ENCODE measurements at regions not wholly inside any gene's neighbourhood (a gene's known extent, or its start where the extent isn't known, plus 50 kb on each side); places are given as distances from the start of the nearest gene placed in this dataset.

DNA sequence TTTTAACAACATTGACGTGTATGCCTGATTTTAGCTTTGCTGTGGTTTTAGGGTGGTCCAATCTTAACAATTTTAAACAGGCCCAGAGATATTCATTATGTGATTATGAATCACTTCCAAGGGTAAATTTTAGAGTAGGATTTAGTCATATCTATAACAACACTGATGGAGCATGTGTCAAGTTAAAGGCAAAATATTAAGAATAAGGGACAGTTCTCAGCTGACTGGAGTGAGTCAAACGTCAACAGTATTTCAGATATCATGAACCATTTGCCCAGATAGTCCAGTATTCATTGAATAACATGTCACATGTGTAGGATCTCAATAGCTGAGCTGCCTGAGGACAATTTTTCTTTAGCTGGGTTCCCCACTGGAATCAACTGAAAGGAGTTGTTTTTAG is 61.3 kb upstream of the VCX2 start:
- no peak for DNase-seq

DNA sequence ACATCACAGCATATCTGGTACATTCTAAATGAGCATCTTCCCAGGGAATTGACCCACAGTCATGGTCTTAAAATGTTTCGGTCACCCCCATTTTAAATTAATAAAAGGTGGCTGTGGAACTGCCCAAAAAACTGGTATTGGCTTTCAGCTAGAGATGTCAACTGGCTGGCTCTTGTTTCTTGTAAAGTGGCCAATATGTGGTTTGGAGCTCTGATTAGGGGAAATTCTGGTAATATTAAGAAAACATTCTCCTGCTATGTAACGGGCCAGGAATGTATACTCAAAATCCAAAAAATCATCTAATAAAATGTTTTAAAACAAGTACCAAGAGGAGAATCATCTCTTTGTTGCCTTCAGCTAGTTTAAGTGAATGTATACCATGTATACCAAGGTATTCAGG is 62.0 kb upstream of the VCX2 start:
- no peak for DNase-seq

DNA sequence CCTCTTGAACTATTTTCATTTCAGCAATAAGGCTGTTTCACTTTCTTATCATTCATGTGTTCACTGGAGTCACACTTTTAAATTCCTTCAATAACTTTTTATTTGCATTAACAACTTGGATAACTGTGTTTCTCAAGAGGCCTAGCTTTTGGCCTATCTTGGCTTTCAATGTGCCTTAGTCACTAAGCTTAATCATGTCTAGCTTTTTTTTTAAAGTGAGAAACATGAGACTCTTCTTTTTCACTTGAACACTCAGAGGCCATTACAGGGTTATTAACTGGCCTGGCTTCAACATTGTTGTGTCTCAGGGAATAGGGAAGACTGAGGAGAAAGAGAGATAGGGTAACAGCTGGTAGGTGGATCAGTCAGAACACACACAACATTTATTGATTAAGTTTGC is 64.0 kb upstream of the VCX2 start:
- DNase-seq, result no peak

DNA sequence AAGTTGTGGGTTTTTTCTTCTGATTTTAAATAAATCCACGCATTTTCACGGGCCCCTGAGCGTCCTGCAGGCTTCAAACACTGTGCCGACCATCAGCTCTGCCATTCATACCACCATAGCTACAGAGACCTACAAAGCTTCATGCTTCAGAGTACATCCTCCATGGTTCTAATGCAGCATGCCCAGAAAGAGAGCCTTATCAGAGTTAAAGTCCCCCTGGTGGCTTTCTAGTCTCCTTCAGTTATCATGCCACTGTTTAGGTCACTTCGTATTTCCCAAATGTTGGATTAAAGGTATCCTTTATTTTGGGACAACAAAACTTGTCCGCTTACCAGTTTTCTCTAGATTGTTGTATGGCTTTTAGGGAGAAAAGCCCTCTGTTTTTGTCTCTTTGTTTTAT is 66.7 kb upstream of the VCX2 start:
- DNase-seq, result no peak

DNA sequence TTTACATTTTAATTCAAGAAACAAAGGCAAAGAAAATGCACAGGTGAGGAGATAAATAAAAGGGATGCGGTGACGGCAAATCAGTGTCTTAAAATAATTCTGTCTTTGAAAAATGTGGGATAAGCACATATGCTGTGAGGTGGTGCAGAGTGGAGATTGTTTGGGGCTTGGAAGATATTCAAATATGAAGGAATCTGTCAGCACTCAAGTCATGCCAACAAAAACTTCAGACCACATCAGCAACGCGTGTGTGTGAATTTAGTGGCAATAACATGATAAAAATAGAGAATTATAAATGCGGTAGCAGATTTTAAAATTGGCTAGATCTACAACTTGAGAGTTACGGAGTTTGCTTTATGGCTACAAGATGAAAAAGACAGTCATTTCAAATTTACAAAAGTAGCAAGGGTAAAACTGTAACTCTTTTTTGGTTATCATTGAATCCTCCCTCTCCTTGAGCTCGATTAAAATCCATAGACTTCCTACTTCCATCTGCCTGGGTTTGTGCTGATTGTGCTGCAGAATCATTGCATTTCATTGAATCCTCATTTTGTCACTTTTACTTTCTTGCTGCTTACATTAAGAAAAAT is 71.5 kb upstream of the VCX2 start:
- no peak for DNase-seq

DNA sequence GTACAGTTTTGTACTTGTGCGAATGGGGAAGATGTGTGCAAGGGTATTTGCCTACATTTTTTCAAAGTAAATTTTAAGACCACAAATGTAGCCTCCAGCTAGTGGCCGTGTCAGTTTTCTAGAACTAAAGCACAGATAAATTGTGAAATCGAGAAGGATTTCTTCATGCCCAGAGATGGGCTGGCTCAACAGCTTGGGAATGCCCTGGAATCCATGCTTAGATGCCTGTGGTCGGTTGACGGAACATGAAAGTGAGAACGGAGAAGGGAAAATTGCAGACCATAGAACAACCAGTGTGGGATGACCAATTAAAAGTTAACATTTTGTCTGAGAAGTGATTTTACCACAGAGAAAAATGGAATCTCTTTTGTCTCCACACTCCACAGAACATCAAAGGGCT is 73.2 kb upstream of the VCX2 start:
- DNase-seq, result no peak

DNA sequence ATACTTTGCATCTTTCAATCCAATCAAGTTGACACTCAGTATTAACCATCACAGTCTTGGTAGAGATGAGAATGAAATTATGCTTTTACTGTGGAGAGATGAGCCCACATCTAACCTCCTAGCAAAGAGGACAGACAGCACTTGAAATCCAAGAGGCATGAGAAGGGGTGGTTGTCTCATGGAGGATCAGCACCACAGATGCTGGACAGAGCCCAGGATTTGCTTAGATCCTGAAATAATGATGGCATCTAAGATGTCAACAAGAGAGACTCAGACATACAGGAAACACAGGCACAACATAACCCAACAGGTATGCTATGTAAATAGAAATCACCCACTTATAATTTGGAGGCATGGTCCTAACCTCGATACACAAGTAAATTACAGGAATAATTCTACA is 74.3 kb upstream of the VCX2 start:
- peak; percentile 15 for DNase-seq

DNA sequence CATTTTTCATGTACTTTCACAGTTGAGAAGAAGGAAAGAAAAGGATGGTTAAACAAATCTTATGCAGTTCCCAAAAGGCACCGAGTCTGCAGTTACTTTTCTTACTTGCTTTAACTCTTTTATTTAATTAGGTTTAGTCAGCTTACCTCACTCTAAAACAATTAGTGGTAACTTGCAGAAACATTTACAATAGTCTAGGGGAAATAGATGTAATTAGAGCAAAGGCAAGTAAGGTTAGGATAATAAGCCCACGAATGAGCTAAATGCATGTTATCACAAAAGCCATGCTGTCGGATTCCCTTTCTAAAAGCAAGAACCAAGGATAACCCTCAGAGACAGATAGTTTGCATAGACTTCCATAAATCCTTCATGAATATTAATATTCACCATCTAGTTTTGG is 82.0 kb upstream of the VCX2 start:
- DNase-seq, result no peak

DNA sequence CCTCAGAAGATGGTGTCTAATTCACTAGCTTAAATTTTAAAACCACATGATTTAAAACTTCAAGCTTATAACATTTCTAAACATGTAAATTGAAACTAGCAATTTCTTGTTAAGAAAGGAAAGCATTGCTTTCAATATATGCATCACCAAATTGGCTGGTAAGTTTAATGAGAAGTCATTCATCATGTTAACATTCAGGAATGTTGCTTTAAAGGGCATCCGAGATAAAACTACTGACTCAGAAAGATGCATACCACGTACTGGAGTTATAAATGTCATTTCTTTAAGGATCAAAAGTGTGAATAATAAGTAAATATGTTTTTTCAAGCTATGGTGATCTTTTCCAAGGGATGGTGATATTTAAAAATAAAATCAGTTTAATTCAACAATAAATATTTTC is 83.3 kb upstream of the VCX2 start:
- no peak for DNase-seq

DNA sequence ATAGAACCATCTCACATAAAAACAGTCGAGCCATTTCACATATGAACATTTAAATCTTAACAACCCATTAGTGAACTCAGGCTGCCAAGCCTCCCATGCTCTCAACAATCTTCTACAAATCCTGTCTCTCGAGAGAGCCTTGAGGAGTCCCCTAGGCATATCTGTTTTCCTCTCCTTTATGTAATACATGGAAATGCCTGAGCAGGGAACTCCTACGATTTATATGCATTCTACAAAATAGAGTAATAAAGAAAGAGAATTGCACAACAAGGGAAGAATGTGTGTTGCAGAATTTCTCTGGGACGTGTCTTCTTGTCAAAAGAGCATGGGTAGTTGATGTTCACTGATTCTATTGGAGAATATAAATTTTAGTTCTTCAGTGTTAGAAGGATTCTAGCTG is 101.8 kb upstream of the VCX2 start:
- no peak for DNase-seq

DNA sequence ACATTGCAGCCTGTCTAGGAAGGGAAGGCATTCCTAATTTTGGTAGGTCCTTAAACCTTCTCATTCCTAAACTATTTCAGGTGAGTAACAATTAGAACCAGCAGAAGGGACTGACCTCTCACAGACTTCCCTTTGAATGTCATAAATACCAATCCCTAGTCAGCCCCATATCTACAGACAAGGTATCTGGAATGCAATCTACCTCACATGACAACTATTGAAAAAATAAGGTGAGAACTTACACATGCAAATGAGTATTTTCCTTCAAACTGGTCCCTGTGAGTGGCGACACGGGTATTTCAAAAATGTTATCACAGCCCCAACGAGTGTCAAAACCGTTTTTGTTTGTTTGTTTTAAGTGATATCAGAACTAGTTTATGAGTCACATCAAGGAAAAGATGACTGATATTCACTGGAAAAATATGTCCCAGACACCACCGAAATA is 102.4 kb upstream of the VCX2 start:
- no peak for DNase-seq

DNA sequence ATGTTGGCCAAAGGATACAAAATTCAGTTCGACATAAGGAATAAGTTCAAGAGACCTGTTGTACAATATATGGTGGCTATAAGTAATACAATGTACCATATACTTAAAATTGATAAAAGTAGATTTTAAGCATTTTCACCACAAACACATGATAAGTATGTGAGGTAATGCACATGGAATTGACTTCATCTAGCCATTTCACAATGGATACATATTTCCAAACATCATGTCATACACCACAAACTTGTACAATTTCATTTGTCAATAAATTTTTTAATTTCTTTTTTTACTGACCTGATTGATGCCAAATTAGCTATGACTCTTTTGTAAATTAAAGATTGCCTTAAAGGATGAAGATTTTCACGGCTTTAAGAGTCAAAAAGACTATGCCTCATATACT is 103.1 kb upstream of the VCX2 start:
- DNase-seq, result no peak

DNA sequence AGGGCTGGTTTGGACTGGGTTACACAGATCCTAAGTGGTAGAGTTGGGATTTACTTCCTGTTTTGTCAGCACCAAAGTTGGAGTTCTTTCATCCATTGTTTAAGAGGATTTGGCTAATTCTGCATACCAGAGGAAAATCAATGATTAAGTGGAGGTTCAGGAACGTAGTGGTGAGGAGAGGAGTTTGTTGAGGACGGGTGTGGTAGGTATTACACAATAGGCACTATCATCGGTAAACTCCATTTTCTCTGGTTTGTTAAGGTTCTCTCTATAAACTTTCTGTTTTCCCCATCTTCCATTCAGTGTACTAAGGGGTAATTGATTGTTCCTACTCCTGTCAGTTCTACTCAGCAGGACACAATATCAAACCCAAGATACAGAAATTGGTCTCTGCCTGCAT is 107.5 kb upstream of the VCX2 start:
- no peak for DNase-seq

DNA sequence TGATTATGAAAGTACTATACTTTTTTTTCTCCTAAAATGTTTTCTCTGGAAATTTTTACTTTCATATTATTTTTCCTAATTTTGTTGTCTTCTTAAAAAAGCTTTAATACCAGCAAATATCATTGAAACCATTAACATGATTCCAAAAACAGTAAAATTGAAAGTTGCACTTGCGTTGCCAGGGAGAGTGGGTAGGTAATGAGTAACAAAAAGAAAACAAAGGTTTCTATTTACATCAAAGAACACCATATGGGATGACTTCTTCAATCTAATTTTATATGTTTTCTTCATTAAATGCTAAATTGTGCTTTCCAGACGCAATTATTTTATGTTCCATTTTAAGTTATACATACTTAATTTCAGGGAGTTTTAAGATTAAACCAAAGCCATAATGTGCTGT is 108.3 kb upstream of the VCX2 start:
- no peak for DNase-seq

DNA sequence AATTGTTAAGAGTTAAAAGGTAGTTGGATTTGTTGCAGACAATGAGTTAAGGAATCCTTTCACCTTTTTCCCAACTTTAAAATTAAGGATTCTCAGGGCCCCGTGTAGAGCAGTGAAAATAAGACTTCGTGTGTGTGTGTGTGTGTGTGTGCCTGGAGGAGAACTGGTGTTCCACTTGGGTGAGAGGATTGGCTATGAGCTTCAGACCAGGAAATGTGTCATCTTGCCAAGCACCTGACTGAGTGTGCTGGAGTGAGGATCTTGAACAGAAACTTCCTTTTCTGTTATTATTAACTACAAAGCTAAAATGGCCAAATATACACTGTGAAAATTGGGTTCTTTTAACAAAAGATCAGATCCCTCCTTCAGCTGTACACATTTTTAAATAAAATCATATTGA is 113.1 kb upstream of the VCX2 start:
- no peak for DNase-seq

DNA sequence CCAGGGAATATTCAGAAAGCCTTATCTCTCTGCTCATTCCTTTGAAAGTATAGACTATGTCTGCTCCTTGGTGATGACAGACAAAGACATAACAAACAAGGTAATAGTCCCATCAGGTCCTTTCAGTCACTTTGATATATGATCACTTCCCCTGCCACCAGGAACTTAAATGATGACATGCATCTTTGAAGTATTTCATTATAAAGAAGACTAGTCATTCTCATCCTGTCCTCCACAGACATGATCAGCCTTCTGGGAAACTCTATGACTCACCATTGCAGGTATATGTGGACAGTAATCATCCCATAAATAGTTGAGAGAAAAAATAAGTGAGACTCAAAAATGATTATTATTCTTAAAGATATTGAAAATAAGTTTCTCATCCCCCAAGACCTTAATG is 117.5 kb upstream of the VCX2 start:
- DNase-seq, result no peak

DNA sequence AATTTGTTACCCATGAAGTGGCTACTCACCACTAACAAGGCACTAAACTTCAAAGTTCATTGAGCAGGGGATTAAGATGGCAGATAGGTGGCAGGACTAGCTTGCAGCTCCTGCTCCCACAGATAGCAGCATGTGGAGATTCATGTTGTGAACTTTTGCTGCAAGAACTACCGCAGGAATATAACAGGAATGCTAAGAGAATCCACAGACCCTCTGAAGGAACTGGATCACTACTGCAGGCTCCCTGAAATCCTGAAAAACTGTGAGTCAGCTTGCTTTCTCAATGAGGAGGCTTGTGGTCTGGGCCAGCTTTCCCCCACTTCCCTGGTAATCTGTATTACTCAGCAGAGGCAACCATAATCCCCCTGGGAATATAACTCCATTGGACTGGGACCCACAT is 118.5 kb upstream of the VCX2 start:
- no peak for DNase-seq

DNA sequence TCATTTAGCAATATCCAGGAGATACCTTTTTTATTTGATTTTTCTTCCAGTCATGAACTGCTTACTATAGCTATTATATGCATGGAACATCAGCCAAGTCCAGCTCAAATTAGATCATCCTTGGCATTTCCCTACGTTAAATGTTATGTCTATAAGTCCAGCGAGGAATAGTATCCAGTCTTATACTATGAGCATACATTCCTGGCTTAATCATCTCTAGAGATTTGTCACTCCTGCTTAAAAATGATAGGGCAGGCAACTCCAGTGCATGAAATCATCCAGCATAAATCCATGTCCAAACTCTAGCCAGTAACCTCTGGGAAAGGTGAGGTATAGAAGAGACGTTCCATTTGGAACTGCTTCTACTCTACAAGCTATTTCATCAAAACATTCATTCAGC is 126.7 kb upstream of the VCX2 start:
- DNase-seq, result no peak

DNA sequence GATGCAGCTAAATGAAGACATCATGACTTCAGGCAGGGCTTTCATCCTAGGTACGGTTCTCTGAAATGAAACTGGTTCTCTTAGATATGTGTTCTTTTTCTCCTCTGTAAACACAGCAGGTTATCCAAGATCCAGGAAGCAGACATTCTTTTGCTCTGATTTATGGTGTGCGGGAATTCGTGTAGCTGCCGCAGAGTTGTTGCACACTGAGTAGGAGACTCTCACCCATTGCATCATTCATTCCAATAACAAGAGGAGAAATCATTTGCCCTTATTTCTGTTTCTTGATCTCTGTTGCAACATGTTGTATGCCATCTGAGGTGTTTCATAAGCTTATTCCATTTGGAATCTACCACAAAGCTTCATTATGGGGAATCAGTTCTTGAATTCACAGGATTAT is 133.6 kb upstream of the VCX2 start:
- DNase-seq, result no peak

DNA sequence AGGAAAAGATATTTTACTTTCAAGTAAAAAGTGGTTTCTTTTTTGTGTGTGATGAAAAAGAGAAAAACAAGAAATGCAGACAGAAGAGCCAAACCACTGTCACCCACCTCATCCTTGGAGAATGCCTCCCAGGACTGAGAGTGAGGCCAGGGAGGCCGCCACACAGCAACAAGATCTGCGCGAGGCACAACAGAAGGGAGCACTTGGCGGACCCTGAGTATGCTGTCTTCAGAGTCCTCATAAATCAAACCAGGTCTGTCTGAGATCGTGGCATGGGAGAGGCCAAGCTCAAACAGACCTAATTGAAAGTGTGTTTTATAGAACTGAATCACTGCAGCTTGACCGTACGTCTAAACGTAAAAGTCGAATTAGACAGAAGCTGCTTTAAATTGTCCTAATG is 134.3 kb upstream of the VCX2 start:
- DNase-seq, result peak; percentile 1

DNA sequence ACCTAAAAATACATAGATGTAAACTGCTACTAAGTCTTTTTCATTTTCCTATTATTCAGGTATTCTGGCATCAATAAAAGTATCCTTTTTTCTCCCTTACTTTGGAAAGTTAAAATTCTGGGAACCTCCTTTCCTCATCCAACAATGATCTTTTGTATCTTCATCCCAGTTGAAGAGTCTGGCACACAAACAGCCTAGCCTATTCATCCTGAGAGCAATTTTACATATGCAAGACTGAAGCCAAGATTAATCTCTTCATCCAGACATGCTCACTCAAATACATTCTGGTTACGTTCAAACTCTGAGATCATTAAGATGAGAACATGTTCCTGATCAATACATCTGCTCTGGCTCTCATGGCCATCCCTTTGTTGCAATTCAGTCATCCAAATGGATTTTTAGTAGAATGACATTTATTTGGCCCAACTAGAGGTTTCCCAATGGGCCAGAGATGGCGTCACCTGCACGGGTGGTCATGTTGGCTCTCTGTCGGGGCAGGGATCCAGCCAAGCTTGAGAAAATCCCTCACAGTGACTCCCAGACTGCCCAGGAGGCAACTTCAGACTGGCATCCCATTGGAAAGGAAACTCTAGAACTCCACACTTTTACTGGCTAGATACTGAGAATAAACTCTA is 135.3 kb upstream of the VCX2 start:
- no peak for DNase-seq

DNA sequence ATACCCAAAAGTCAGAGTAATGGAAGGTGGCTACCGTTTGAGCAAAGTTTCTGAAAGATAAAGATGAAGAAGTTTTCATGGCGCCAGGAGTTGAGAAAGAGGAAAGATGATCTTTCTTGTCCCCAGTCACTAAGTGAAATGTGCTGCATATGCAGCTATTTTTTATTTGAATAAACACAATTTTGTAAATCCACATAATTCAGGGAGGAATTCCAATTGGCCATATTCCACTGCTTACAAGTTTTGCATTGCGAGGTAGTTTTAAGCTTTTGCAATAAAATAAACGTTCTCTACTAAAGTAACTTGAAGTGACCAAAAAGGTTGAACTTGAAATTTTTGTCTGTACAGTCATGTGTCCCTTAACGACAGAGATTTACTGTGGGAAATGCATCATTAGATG is 139.3 kb upstream of the VCX2 start:
- DNase-seq, result no peak

DNA sequence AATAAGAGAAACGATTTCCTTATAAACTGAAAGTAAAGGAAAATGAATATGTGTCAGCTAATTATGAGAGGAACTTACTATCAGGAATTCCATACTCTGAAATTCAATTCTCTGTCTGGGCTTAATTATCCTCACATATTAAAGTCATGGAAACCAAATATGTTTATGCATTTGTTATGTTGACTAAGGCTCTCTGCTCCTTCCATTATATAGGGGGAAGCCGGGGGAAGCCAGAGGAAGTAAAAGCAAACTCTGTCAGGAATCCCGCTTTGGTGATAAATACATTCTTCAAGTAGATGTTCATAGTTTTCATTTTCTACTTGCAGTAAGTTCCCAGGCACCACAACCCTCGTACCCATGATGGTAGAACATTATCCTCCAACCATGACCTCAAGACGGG is 142.8 kb upstream of the VCX2 start:
- no peak for DNase-seq

DNA sequence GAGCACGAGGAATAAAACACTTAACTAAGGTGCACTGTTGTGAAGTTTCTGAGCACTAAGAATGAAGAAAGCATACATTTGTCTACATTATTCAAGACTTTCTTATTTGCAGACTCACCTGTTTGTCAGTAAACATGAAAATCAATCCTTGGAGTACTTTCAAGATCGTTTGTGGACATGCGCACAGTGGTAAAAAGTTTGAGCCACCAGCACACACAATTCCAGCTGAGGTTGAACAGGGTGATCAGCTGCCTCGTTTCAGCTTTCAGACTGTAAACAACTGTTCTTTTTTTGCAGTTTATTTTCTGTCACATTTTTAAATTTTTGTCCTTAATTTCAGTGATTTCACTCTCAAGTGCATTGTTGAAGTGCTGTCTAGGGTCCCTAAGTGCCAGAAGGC is 143.8 kb upstream of the VCX2 start:
- no peak for DNase-seq

DNA sequence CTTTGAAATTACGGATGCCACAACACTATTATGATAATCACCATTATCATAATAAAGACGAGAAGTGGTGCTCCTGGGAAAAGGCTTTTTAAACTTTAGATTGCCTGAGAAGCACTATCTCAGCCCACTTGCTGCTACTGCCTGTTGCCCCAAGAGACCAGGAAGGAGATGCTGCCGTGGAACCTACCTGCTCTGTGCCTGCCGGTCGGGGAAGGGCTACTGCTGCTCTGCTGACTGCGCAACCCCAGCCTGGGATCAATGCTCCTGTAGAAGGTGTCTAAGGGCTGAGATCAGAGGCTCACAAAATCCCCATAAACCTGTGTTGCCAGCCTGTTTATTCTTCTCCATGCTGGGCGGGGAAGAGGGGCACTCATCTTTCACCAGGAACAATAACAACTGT is 145.3 kb upstream of the VCX3B start:
- no peak for DNase-seq
